ENCODE measurements at regions not wholly inside any gene's neighbourhood (a gene's known extent, or its start where the extent isn't known, plus 50 kb on each side); places are given as distances from the start of the nearest gene placed in this dataset.

GRCh38 chr10:44008270-44008916, 359.7 kb upstream of the ZNF32 start:
- TF ChIP-seq CTCF (IDR thresholded peaks at IDR 0.05): no peak
- TF ChIP-seq POLR2AphosphoS5 (IDR thresholded peaks at IDR 0.05; ENCODE audit: low read depth, low read length): no peak
- no peak for TF ChIP-seq TCF7L2 (IDR thresholded peaks at IDR 0.05; ENCODE audit: low read depth, low read length)
